Ovary (tissue), 7 donors: ENCODE measurements at regions not wholly inside any gene's neighbourhood (a gene's known extent, or its start where the extent isn't known, plus 50 kb on each side); places are given as distances from the start of the nearest gene placed in this dataset.

Experiments used
- DNase-seq, 5 donors: peaks; one replicate each; pipeline ENCODE4 v3.0.0-alpha.2; 2019 to 2020
- H3K27ac ChIP-seq, 2 donors: fragments of 200-600 bp; one replicate each; pipeline versions ENCODE4 v1.5.1 to v1.8.0; 2019 to 2022
- H3K27me3 ChIP-seq: fragments of 200-600 bp; one replicate; pipeline ENCODE4 v1.8.0; 2022
- H3K36me3 ChIP-seq: fragments of 200-600 bp; sonication (generic); one replicate; pipeline ENCODE4 v1.5.1; 2019
- H3K4me1 ChIP-seq: one replicate; pipeline ENCODE4 v1.8.1; 2013; ENCODE audit warnings: mild to moderate bottlenecking, moderate library complexity; ENCODE audit not compliant: insufficient read depth
- H3K4me3 ChIP-seq: fragments of 200-600 bp; sonication (generic); one replicate; pipeline ENCODE4 v1.5.1; 2017
- H3K9me3 ChIP-seq, 2 donors: fragments of 200-600 bp in 1 of 2; sonication (generic) in 1 of 2; one replicate each; pipeline versions ENCODE4 v1.5.1 to v1.8.1; 2013 to 2019; ENCODE audit warnings: mild to moderate bottlenecking in 1 of 2, moderate library complexity in 1 of 2
- EP300 ChIP-seq: sonication (generic); formaldehyde crosslinking; IDR thresholded peaks from one replicate; pipeline ENCODE4 v1.6.1; 2017; ENCODE audit warnings: antibody characterized with exemption
- POLR2A ChIP-seq: fragments of 450-650 bp; IDR thresholded peaks from one replicate; pipeline ENCODE4 v1.6.1; 2017; ENCODE audit warnings: antibody characterized with exemption, mild to moderate bottlenecking, moderate library complexity
- WGBS, 3 donors: extraction: QIAGEN DNeasy Blood & Tissue Kit in 1 of 3; methylation state at CpG; one replicate each; pipeline versions ENCODE4 v1.1.5 to v1.1.7; 2013 to 2017; 5-methylcytosine and 5-hydroxymethylcytosine counted together
- intact Hi-C, 4 donors: fragments of 100-400 bp; cut with DNase I; formaldehyde crosslinking; loops; one replicate each; pipeline versions ENCODE4 v1.11.0 to v1.15.1; 2022 to 2023
- TF ChIP-seq, protein P1 (sequence below), 3 donors: fragments of 450-650 bp in 2 of 3; fragments of 200-600 bp in 1 of 3; IDR thresholded peaks; one replicate each; pipeline versions ENCODE4 v1.5.1 to v1.8.0; 2016 to 2022; ENCODE audit warnings: antibody characterized with exemption in 3 of 3, mild to moderate bottlenecking in 1 of 3
- donor health status: DM: no; HTN: no; CAD: no; lungs with moderate emphysema.
- donor health status: DM: no; HTN: no; CAD: no.
- donor health status: Bipolar disorder and iron deficiency.
- donor health status: DM: no; HTN: no; CAD: no.
- donor health status: DM: yes; HTN: yes; CAD: no.

DNA sequence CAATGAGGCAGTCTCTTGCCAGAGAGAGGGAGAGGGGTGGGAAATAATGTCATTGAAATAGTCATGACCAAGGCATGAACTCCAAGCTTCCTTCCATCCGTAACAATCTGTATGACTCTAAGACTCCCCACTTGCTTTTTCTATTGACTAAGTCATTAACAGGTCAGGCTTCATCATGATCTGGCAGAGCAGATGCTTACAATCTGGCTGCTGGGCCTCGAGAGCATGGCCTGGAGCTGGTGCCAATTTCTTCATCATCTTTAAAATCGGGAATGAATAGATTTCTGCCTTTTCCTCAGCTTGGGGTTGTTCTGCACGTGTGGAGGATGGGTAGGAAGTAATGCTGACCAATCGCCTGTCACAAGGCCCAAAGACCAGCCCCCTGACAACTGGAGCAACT is 280.6 kb upstream of the CLNK start:
- H3K4me3 ChIP-seq: no peak overlapping the region
- H3K27ac ChIP-seq: no peak overlapping the region
- H3K27me3 ChIP-seq: no peaks in the 10 kb centered on the region
- no peak for TF ChIP-seq POLR2A
- no peak for TF ChIP-seq EP300
- TF ChIP-seq, protein P1, sequence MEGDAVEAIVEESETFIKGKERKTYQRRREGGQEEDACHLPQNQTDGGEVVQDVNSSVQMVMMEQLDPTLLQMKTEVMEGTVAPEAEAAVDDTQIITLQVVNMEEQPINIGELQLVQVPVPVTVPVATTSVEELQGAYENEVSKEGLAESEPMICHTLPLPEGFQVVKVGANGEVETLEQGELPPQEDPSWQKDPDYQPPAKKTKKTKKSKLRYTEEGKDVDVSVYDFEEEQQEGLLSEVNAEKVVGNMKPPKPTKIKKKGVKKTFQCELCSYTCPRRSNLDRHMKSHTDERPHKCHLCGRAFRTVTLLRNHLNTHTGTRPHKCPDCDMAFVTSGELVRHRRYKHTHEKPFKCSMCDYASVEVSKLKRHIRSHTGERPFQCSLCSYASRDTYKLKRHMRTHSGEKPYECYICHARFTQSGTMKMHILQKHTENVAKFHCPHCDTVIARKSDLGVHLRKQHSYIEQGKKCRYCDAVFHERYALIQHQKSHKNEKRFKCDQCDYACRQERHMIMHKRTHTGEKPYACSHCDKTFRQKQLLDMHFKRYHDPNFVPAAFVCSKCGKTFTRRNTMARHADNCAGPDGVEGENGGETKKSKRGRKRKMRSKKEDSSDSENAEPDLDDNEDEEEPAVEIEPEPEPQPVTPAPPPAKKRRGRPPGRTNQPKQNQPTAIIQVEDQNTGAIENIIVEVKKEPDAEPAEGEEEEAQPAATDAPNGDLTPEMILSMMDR (IDR thresholded peaks at IDR 0.05): no peak
- intact Hi-C loops: no loop called here
- WGBS, 3 donors: 83 to 85% (median 85%) methylated on average over 5 of the region's 5 CpGs
- DNase-seq: no peak
- no peaks in the 10 kb centered on the region for H3K36me3 ChIP-seq
- no peaks in the 10 kb centered on the region for H3K9me3 ChIP-seq
- H3K4me1 ChIP-seq: no peaks in the 10 kb centered on the region

- WGBS, 3 donors: 79 to 82% (median 80%) methylated on average over 11 of the region's 11 CpGs
- no peak for DNase-seq
- intact Hi-C loops: no loop called here
Observed at GRCh38 chr4:10963958-10964703, 279.6 kb upstream of the CLNK start.

DNA sequence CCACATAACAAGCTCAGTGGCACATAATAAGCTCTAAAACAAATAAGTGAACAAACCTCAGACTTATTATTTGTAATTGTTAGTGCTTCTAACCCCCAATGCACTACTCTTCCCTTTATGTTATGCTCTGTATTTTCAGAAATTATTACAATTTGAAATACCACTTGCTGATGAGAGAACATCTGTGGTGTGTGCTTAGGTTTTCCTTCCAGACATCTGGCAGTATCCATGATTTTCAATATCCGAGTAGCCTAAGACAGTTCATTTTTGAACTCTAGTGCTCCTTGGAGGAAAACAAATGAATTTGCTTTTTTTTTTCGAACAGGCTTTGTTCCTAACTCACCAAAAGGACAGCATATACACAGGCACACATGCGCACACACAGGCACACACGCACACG is 278.7 kb upstream of the CLNK start:
- no peak for TF ChIP-seq EP300
- no peak for TF ChIP-seq POLR2A
- TF ChIP-seq, protein P1 (IDR thresholded peaks at IDR 0.05): no peak
- H3K27ac ChIP-seq: no peak overlapping the region
- no peaks in the 10 kb centered on the region for H3K27me3 ChIP-seq
- no peaks in the 10 kb centered on the region for H3K36me3 ChIP-seq
- no peaks in the 10 kb centered on the region for H3K9me3 ChIP-seq
- WGBS, 3 donors: 56 to 72% (median 56%) methylated on average over 5 of the region's 5 CpGs
- intact Hi-C loops: no loop called here
- no peak overlapping the region for H3K4me3 ChIP-seq
- no peak for DNase-seq
- H3K4me1 ChIP-seq: peaks cover 2% of the 10 kb centered on the region

More at GRCh38 chr4:10963958-10964703, 279.6 kb upstream of the CLNK start:
- no peaks in the 10 kb centered on the region for H3K9me3 ChIP-seq
- H3K4me3 ChIP-seq: no peak overlapping the region
- H3K4me1 ChIP-seq: no peaks in the 10 kb centered on the region
- no peaks in the 10 kb centered on the region for H3K36me3 ChIP-seq
- no peaks in the 10 kb centered on the region for H3K27me3 ChIP-seq
- TF ChIP-seq, protein P1 (IDR thresholded peaks at IDR 0.05): no peak
- H3K27ac ChIP-seq: no peak overlapping the region

GRCh38 chr4:10962246-10962645 is 277.7 kb upstream of the CLNK start:
- TF ChIP-seq EP300 (no peak), POLR2A (no peak)
- TF ChIP-seq, protein P1 (IDR thresholded peaks at IDR 0.05): no peak
- WGBS, 3 donors: 61 to 78% (median 68%) methylated on average over 1 of the region's 1 CpG
- intact Hi-C loops: no loop called here

More at GRCh38 chr4:10962246-10962645, 277.7 kb upstream of the CLNK start:
- H3K27ac ChIP-seq: no peak overlapping the region
- H3K36me3 ChIP-seq: no peaks in the 10 kb centered on the region
- no peaks in the 10 kb centered on the region for H3K9me3 ChIP-seq
- no peaks in the 10 kb centered on the region for H3K27me3 ChIP-seq
- H3K4me3 ChIP-seq: no peak overlapping the region
- peaks cover 3% of the 10 kb centered on the region for H3K4me1 ChIP-seq
- DNase-seq: no peak
